Suppressor macrophage treated with lipopolysaccharide for 1 hour (primary cell): ENCODE measurements at regions not wholly inside any gene's neighbourhood (a gene's known extent, or its start where the extent isn't known, plus 50 kb on each side); places are given as distances from the start of the nearest gene placed in this dataset.

ENCODE experiments used
- DNase-seq, 3 donors: peaks; one replicate each; pipeline ENCODE4 v3.0.0-alpha.2; 2020 to 2022

- no peak for DNase-seq
Measured at GRCh38 chr2:54392555-54393324, 63.4 kb upstream of the SPTBN1 start.

DNA sequence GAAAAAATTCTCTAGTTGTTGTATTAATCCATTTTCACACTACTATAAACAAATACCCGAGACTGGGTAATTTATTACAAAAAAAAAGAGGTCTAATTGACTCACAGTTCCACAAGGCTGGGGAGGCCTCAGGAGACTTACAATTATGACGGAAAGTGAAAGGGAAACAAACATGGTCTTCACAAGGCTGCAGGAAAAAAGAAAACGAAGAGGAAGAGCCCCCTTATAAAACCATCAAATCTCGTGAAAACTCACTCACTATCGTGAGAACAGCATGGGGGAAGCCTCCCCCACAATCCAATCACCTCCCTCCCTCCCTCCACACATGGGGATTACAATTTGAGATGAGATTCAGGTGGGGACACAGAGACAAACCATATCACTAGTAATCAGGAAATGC is 61.7 kb upstream of the SPTBN1 start:
- DNase-seq = peak in 1 of 3 donors; percentile 5

DNA sequence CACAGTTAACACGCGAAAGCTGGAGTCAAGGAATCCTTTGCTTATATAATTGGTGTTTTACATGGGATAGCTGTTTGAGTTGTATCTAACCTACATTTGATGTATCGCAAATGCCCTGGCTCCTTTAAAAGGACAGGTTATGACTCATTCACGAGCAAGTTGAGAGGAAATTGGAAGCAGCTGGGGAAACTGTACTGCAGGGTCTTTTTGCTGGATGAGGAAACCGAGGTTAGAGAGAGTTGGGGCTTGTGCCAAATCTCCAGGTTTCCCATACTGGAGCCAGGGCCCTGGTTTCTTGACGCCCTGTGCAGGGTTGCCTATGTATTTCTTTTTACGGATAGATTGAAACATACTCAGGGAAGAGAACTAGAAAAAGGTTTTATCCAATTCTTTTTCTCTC is 60.0 kb upstream of the SPTBN1 start:
- DNase-seq = no peak

GRCh38 chr2:54396798-54397197 is 59.3 kb upstream of the SPTBN1 start:
- no peak for DNase-seq

DNA sequence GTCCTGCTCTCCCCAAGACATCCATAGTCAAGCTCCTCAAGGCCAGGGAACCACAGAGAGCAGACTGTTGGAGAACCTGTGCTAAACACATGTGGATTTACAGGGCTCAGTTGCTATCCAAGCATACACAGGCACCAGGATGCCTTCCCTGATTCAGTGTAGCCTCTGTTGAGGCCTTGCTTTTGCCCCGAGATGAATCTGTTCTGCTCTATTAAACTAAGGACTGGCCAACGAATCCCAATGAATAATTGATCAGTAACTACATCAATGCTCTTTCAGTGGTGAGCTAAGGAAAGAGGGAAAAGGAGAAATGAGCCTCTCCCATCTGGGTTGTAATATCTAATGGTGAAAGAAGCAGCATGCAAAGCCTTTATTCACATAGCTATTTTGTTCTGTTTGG is 58.7 kb upstream of the SPTBN1 start:
- no peak for DNase-seq

DNA sequence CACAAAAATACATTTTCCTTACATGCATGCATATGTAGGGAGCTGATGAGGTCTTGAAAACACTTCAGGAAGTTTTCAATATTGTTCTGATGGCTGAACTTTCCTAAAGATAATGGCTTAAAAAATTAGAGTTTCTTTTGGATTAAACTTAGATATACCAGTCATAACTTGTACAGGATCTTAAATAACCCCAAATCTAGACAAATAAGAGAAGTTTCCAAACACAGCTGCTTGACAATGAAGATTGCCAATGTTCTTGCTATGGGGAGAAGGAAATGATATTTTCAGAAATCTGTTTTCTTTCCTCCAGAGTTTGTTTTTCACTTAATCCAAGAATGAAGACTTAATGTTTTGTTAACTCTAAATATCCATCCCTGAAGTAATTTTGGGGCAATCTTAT is 54.6 kb upstream of the SPTBN1 start:
- no peak for DNase-seq

GRCh38 chr2:54402350-54402749 is 53.8 kb upstream of the SPTBN1 start:
- DNase-seq = no peak

- no peak for DNase-seq
Measured at GRCh38 chr2:54403512-54404238, 52.5 kb upstream of the SPTBN1 start.

DNA sequence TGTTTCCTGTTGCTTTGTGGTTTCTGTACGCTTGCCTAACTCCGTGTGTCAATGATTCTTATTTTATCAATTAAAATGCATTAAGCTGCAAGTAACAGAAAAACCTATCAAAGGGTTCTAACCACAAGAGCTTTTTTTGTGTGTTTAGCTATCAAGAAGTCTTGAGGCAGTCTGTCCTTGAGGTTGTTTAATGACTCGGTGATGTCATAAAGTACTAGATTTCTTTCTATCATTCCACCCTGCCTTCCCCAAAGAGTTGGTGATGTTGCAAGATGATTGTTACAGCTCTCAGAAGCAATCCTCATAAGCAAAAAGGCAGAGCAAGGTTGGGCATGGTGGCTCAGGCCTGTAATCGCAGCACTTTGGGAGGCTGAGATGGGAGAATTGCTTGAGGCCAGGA is 51.9 kb upstream of the SPTBN1 start:
- DNase-seq = no peak

DNA sequence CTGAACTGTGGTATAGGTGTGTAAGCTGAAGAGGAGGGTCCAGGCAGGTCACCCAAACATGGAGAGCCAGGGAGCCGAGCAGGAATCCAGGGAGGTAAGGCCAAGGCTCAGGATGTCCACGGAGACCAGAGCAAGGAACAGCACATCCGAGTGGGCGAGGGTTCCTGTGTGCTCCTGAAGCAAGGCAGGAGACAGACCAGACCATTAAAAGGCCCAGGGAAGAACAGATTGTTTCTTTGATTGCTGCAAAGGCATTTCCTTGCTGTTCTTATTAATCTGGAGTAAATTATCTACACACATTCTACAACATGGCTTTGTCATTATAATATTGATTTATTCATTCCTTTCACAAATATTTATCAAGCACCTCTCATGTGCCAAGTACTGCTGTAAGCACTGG is 50.1 kb upstream of the SPTBN1 start:
- no peak for DNase-seq
